Stomach (tissue), 8 donors: ENCODE measurements at regions not wholly inside any gene's neighbourhood (a gene's known extent, or its start where the extent isn't known, plus 50 kb on each side); places are given as distances from the start of the nearest gene placed in this dataset.
A peak's percentile ranks its signal among the peaks of the same experiment; 100 is the strongest.

Source experiments
- DNase-seq, 2 donors: peaks; one replicate each; pipeline versions ENCODE4 v3.0.0 to v3.0.0-alpha.2; 2013 to 2019
- H3K27ac ChIP-seq, 5 donors: fragments of 200-600 bp in 4 of 5; sonication (generic) in 4 of 5; one replicate each; pipeline ENCODE4 v1.5.1; 2013 to 2019; ENCODE audit warnings: mild to moderate bottlenecking in 1 of 5, moderate library complexity in 1 of 5
- H3K27me3 ChIP-seq, 3 donors: fragments of 200-600 bp; sonication (generic); one replicate each; pipeline ENCODE4 v1.5.1; 2017 to 2019; ENCODE audit warnings: mixed run types in 1 of 3
- H3K36me3 ChIP-seq, 4 donors: fragments of 200-600 bp; sonication (generic); 1 replicate in 3 of 4; 2 replicates in 1 of 4; pipeline ENCODE4 v1.5.1; 2016 to 2019
- H3K4me1 ChIP-seq, 4 donors: fragments of 200-600 bp; sonication (generic); one replicate each; pipeline ENCODE4 v1.5.1; 2016 to 2019
- H3K4me3 ChIP-seq, 4 donors: fragments of 200-600 bp; sonication (generic) in 3 of 4; one replicate each; pipeline ENCODE4 v1.5.1; 2016 to 2019; ENCODE audit warnings: mild to moderate bottlenecking in 1 of 4
- H3K9me3 ChIP-seq, 4 donors: fragments of 200-600 bp; sonication (generic); one replicate each; pipeline ENCODE4 v1.5.1; 2016 to 2019
- EP300 ChIP-seq: sonication (generic); formaldehyde crosslinking; IDR thresholded peaks from one replicate; pipeline ENCODE4 v1.6.1; 2017; ENCODE audit warnings: antibody characterized with exemption
- POLR2A ChIP-seq, 4 donors: fragments of 450-650 bp; IDR thresholded peaks; one replicate each; pipeline ENCODE4 v1.6.1; 2016; ENCODE audit warnings: antibody characterized with exemption in 4 of 4, control low read depth in 2 of 4, mild to moderate bottlenecking in 1 of 4, moderate library complexity in 1 of 4
- POLR2AphosphoS5 ChIP-seq, 3 donors: sonication (generic); formaldehyde crosslinking; IDR thresholded peaks; one replicate each; pipeline ENCODE4 v1.6.1; 2016; ENCODE audit warnings: antibody characterized with exemption in 3 of 3
- WGBS, 5 donors: extraction: QIAGEN DNeasy Blood & Tissue Kit in 3 of 5; methylation state at CpG; one replicate each; pipeline versions ENCODE4 v1.1.5 to v1.1.7; 2013 to 2018; 5-methylcytosine and 5-hydroxymethylcytosine counted together
- intact Hi-C: fragments of 100-400 bp; cut with DNase I; formaldehyde crosslinking; loops from one replicate; pipeline ENCODE4 v1.15.1; 2023; ENCODE audit warnings: low total_unique reads
- TF ChIP-seq, protein P1 (sequence below), 7 experiments: fragments of 450-650 bp in 4 of 7; fragments of 200-600 bp in 3 of 7; sonication (generic) in 3 of 7; IDR thresholded peaks; one replicate each; pipeline ENCODE4 v1.5.1; 2016 to 2019; ENCODE audit warnings: antibody characterized with exemption in 7 of 7, control low read depth in 2 of 7, mild to moderate bottlenecking in 1 of 7
- donor health status: healthy with polysubstance abuse.
- donor health status: Bipolar disorder and iron deficiency.
- donor health status: healthy.

DNA sequence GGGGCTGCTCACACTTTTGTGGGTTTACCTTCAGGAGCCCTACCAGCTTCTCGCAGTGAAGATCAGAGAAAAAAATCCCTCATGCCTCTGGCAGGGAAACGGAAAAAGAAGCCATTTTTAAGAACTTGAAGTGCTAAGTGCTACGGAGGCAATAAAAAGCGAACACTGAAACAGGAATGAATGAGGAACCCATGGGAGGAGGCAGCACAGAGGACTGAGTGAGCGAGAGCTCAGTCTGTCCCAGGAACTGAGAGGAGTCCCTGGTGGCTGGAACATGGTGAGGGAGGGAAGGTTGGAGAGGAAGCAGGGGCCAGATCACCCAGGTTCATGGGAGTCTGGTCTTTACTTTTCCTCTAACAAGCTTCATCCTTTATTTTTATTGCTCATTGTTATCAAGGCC, 228.1 kb upstream of the PROK2 start:
- no peak overlapping the region for H3K4me3 ChIP-seq
- 75 to 94% (median 87%) methylated on average over 5 of the region's 5 CpGs for WGBS, 5 donors
- intact Hi-C loops, result no loop called here
- TF ChIP-seq EP300, result no peak
- peaks cover 0 to 9% (median 0%) of the 10 kb centered on the region in 3 donors for H3K27me3 ChIP-seq
- no peaks in the 10 kb centered on the region for H3K9me3 ChIP-seq
- DNase-seq, result no peak
- H3K27ac ChIP-seq, result no peak overlapping the region
- H3K4me1 ChIP-seq, result no peaks in the 10 kb centered on the region
- no peaks in the 10 kb centered on the region for H3K36me3 ChIP-seq

DNA sequence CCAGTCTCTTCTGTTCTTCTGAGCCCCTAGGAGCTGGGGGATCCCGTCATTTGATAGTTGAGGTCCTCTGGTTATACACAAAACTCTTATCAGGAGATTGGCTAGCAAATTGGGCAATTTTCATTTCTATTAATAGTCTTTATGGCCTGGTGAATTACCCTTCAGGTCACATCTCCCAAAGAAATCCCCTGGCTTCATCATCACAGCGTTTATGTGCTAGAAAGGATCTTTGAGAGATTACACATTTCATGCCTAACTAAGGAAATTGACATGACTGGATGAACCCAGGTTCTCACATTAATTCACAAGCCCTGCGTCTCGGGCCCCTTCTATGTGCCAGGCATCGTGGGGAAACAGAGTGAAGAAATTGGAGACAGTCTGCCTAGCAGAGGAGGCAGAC, 227.4 kb upstream of the PROK2 start:
- peaks cover 0 to 9% (median 0%) of the 10 kb centered on the region in 3 donors for H3K27me3 ChIP-seq
- 82 to 89% (median 88%) methylated on average over 5 of the region's 5 CpGs for WGBS, 5 donors
- DNase-seq, result no peak
- H3K9me3 ChIP-seq, result no peaks in the 10 kb centered on the region
- TF ChIP-seq EP300 (no peak), POLR2A (IDR thresholded peaks at IDR 0.05) (no peak), POLR2AphosphoS5 (IDR thresholded peaks at IDR 0.05) (no peak)
- TF ChIP-seq, protein P1, sequence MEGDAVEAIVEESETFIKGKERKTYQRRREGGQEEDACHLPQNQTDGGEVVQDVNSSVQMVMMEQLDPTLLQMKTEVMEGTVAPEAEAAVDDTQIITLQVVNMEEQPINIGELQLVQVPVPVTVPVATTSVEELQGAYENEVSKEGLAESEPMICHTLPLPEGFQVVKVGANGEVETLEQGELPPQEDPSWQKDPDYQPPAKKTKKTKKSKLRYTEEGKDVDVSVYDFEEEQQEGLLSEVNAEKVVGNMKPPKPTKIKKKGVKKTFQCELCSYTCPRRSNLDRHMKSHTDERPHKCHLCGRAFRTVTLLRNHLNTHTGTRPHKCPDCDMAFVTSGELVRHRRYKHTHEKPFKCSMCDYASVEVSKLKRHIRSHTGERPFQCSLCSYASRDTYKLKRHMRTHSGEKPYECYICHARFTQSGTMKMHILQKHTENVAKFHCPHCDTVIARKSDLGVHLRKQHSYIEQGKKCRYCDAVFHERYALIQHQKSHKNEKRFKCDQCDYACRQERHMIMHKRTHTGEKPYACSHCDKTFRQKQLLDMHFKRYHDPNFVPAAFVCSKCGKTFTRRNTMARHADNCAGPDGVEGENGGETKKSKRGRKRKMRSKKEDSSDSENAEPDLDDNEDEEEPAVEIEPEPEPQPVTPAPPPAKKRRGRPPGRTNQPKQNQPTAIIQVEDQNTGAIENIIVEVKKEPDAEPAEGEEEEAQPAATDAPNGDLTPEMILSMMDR (IDR thresholded peaks at IDR 0.05), result no peak
- H3K4me1 ChIP-seq, result no peaks in the 10 kb centered on the region
- intact Hi-C loops, result no loop called here
- H3K36me3 ChIP-seq, result no peaks in the 10 kb centered on the region
- no peak overlapping the region for H3K27ac ChIP-seq
- H3K4me3 ChIP-seq, result no peak overlapping the region

DNA sequence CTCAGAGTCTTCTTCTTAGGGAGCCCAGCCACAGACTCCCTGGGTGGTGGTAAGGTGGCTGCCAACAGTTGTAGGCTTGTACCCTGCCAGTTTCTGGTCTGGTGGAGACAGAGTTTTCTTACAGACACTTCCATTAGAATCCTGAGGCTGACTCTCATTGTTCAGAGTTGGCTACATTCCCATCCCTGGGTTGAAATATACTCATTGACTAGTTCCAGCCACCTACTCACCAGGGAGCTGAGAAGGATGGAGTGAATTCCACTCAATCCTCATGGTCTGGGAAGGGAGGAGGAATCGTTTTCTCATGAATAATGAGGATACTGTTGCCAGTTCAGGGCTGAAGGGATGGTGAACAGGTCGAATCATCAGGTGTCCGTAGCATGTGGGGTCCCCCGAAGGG, 226.5 kb upstream of the PROK2 start:
- Histone ChIP-seq H3K4me3 (no peak overlapping the region), H3K27me3 (peaks cover 0 to 9% (median 0%) of the 10 kb centered on the region in 3 donors), H3K36me3 (no peaks in the 10 kb centered on the region), H3K9me3 (no peaks in the 10 kb centered on the region), H3K27ac (no peak overlapping the region), H3K4me1 (no peaks in the 10 kb centered on the region)
- 77 to 90% (median 87%) methylated on average over 4 of the region's 4 CpGs for WGBS, 5 donors
- DNase-seq, result no peak
- TF ChIP-seq POLR2AphosphoS5 (IDR thresholded peaks at IDR 0.05) (no peak), EP300 (no peak), POLR2A (IDR thresholded peaks at IDR 0.05) (no peak)
- TF ChIP-seq, protein P1 (IDR thresholded peaks at IDR 0.05), result no peak
- intact Hi-C loops, result no loop called here

DNA sequence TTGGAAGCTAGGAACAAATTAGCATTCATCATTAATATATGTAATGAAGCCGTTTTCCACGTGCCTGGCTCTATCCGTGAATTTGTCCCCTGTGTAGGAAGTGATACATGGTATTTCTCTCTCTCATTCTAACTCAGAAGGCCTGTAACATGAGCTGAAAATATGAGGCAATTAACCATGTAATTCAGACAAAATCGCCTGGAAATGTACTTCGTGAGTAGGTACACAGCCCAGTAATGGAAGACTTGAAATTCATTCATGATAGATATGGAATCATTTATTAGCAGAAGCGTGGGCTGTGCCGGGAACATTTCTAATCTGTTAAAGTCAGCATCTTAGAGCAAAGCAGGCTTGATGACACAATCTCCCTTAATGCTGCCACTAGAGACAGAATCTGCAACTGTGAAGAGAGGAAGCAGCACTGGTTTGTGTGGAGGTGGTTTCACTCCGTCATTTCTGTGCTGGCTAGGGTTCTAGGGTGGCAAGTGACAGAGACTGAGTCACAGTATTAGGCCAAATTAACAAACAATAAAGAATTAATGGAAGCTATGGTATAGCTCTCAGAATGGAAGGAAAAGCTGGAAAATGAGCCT, 225.0 kb upstream of the PROK2 start:
- intact Hi-C loops, result no loop called here
- no peaks in the 10 kb centered on the region for H3K4me1 ChIP-seq
- peak in 1 of 2 donors; percentile 20 for DNase-seq
- no peak for TF ChIP-seq EP300
- no peak for TF ChIP-seq POLR2A (IDR thresholded peaks at IDR 0.05)
- no peak for TF ChIP-seq POLR2AphosphoS5 (IDR thresholded peaks at IDR 0.05)
- TF ChIP-seq, protein P1 (IDR thresholded peaks at IDR 0.05), result no peak
- no peak overlapping the region for H3K4me3 ChIP-seq
- no peak overlapping the region for H3K27ac ChIP-seq
- peaks cover 0 to 9% (median 0%) of the 10 kb centered on the region in 3 donors for H3K27me3 ChIP-seq
- WGBS, 5 donors, result 69 to 84% (median 84%) methylated on average over 8 of the region's 8 CpGs
- H3K9me3 ChIP-seq, result no peaks in the 10 kb centered on the region
- no peaks in the 10 kb centered on the region for H3K36me3 ChIP-seq

DNA sequence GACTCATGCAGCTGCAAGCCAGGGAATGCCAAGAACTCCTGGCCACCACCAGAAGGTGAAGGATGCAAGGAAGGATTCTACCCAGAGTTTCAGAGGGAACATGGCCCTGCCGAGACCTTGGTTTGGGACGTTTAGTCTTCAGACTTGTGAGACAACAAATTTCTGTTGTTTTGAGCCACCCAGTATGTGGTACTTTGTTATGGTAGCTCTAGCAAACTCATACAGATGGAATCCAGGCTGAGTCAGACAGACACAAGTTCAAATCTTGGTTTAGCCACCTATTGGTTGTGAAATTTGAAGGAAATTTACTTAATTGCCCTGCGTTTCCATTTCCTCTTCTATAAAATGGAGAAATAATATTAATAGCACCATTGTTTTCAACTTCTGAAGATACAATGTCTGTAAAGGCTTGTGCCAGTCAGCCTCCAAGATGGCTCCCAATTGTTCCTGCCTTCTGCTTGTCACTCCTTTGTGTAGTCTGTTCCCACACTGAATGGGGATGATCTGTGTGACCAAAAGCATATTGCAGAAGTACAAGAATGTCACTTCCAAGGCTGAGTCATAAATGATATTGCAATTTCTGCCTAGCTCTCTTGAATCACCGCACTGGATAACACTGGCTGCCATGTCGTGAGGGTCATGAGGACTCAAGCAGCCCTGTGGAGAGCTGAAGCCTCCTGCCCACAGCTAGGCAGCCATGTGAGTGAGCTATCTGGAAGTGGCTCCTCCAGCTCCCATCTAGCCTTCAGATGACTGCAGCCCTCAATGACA, 223.5 kb upstream of the PROK2 start:
- intact Hi-C loops, result no loop called here
- Histone ChIP-seq H3K27me3 (peaks cover 0 to 9% (median 0%) of the 10 kb centered on the region in 3 donors), H3K4me1 (no peaks in the 10 kb centered on the region), H3K4me3 (no peak overlapping the region), H3K27ac (no peak overlapping the region), H3K36me3 (no peaks in the 10 kb centered on the region), H3K9me3 (no peaks in the 10 kb centered on the region)
- no peak for TF ChIP-seq POLR2AphosphoS5 (IDR thresholded peaks at IDR 0.05)
- TF ChIP-seq POLR2A (IDR thresholded peaks at IDR 0.05), result no peak
- TF ChIP-seq, protein P1 (IDR thresholded peaks at IDR 0.05), result no peak
- TF ChIP-seq EP300, result no peak
- 84 to 92% (median 89%) methylated on average over 5 of the region's 5 CpGs for WGBS, 5 donors
- DNase-seq, result no peak
